OCI-LY7 (cell line): ENCODE measurements at regions not wholly inside any gene's neighbourhood (a gene's known extent, or its start where the extent isn't known, plus 50 kb on each side); places are given as distances from the start of the nearest gene placed in this dataset.

Experiments used
- BruUV-seq: library from RNA; stranded (reverse); fragments of 400-500 nt; replicated peaks from 2 replicates; lab custom pipeline; 2021; lab: Mats Ljungman, UMichigan
- CTCF ChIA-PET: fragments of 300-600 bp; sonication (Branson Sonifier 250); formaldehyde crosslinking; loops from one replicate; lab custom pipeline; 2022; ENCODE audit warnings: antibody characterized with exemption; ENCODE audit not compliant: unreplicated experiment; lab: Charles Lee
- POLR2A ChIA-PET: fragments of 300-600 bp; sonication (Branson Sonifier 250); formaldehyde crosslinking; loops from one replicate; lab custom pipeline; 2022; ENCODE audit warnings: antibody characterized with exemption; lab: Charles Lee
- DNase-seq: peaks from one replicate; pipeline ENCODE4 v3.0.0-alpha.2; 2015; ENCODE audit warnings: low spot score
- H2AFZ ChIP-seq: fragments of 200-600 bp; sonication (generic), shearing (Covaris generic); 2 replicates; pipeline ENCODE4 v1.6.1; 2014; ENCODE audit warnings: mild to moderate bottlenecking, antibody characterized with exemption, low read length, moderate library complexity
- H3K27ac ChIP-seq: fragments of 200-600 bp; sonication (generic); 2 replicates; pipeline ENCODE4 v1.5.1; 2014; ENCODE audit warnings: mixed run types, low read depth, mild to moderate bottlenecking, moderate library complexity, low read length, inconsistent platforms; ENCODE audit not compliant: poor library complexity, severe bottlenecking
- H3K36me3 ChIP-seq: fragments of 200-600 bp; sonication (generic); 2 replicates; pipeline ENCODE4 v1.6.1; 2014; ENCODE audit warnings: mild to moderate bottlenecking, antibody characterized with exemption, low read length, moderate library complexity, mixed read lengths; ENCODE audit not compliant: insufficient read depth
- H3K4me1 ChIP-seq: fragments of 200-600 bp; sonication (generic); 2 replicates; pipeline ENCODE4 v1.5.1; 2014; ENCODE audit warnings: mild to moderate bottlenecking, low read length; ENCODE audit not compliant: insufficient read depth, poor library complexity, severe bottlenecking
- H3K4me2 ChIP-seq: fragments of 200-600 bp; sonication (generic); 2 replicates; pipeline ENCODE4 v1.6.1; 2014; ENCODE audit warnings: mild to moderate bottlenecking, low read length
- H3K4me3 ChIP-seq: fragments of 200-600 bp; sonication (generic); 2 replicates; pipeline ENCODE4 v1.5.1; 2014; ENCODE audit warnings: mild to moderate bottlenecking, low read depth, low read length; ENCODE audit not compliant: poor library complexity, severe bottlenecking
- H3K79me2 ChIP-seq: fragments of 200-600 bp; sonication (generic); 2 replicates; pipeline ENCODE4 v1.6.1; 2016; ENCODE audit warnings: low read depth, mild to moderate bottlenecking, low read length, moderate library complexity, mixed read lengths; ENCODE audit not compliant: insufficient read depth
- H3K9me2 ChIP-seq: fragments of 200-600 bp; sonication (generic); 2 replicates; pipeline ENCODE4 v1.6.1; 2016; ENCODE audit warnings: mild to moderate bottlenecking, low read length, mixed read lengths; ENCODE audit not compliant: insufficient read depth
- H3K9me3 ChIP-seq: fragments of 200-600 bp; sonication (generic); 2 replicates; pipeline ENCODE4 v1.6.1; 2014; ENCODE audit warnings: mild to moderate bottlenecking, mixed run types, low read length, mixed read lengths
- H4K20me1 ChIP-seq: fragments of 200-600 bp; sonication (generic); 2 replicates; pipeline ENCODE4 v1.6.1; 2014; ENCODE audit warnings: mild to moderate bottlenecking, antibody characterized with exemption, low read length, moderate library complexity, mixed read lengths; ENCODE audit not compliant: insufficient read depth
- CTCF ChIP-seq: fragments of 200-600 bp; sonication (generic); conservative IDR thresholded peaks from 2 replicates; pipeline ENCODE4 v1.5.1; 2014; ENCODE audit warnings: mild to moderate bottlenecking, antibody characterized with exemption, low read length, moderate library complexity, mixed read lengths
- EZH2phosphoT487 ChIP-seq: fragments of 200-600 bp; sonication (generic); IDR thresholded peaks from 2 replicates; pipeline ENCODE4 v1.6.1; 2018; ENCODE audit warnings: low read depth, borderline replicate concordance, mild to moderate bottlenecking, mixed run types, antibody characterized with exemption, low read length, moderate library complexity, mixed read lengths
- intact Hi-C: fragments of 100-400 bp; cut with micrococcal nuclease; formaldehyde crosslinking; loops from one replicate; pipeline ENCODE4 v1.10.0; 2022; ENCODE audit not compliant: unreplicated experiment

- ChIA-PET CTCF (no interaction called here), POLR2A (no interaction called here)
- Histone ChIP-seq H3K4me1 (no peaks in the 10 kb centered on the region), H3K9me3 (no peaks in the 10 kb centered on the region), H3K27ac (no peak overlapping the region), H3K4me2 (no peak overlapping the region), H3K36me3 (no peaks in the 10 kb centered on the region), H3K79me2 (no peaks in the 10 kb centered on the region), H4K20me1 (no peaks in the 10 kb centered on the region), H3K9me2 (no peaks in the 10 kb centered on the region), H3K4me3 (no peak overlapping the region), H2AFZ (no peak overlapping the region)
- no TSS peak for BruUV-seq
- DNase-seq = no peak
- intact Hi-C loops = no loop called here
- no peak for TF ChIP-seq CTCF
- TF ChIP-seq EZH2phosphoT487 = no peak
Observed at GRCh38 chr2:16477648-16478047, 188.0 kb downstream of the CYRIA start.

DNA sequence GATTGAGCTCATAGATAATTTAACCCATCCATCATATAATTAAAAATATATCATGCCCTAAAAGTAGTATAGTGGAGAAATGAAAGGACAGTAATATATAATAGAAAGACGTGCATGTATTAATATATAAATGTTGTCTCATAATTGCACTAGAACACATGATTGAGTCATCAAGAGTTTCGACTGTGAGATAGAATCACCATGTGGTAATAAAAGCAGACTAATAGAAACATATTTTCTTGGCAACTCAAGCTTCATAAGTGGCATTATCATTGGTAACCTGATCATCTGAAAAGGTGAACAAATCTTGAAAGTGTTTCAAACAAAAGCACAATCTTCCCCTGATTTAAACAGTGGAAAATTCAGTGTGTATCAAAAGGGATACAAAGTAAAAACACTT, 188.8 kb downstream of the CYRIA start:
- no TSS peak for BruUV-seq
- Histone ChIP-seq H3K27ac (no peak overlapping the region), H2AFZ (no peak overlapping the region), H3K4me2 (no peak overlapping the region), H3K9me2 (no peaks in the 10 kb centered on the region), H3K4me3 (no peak overlapping the region), H3K9me3 (no peaks in the 10 kb centered on the region), H4K20me1 (no peaks in the 10 kb centered on the region), H3K79me2 (no peaks in the 10 kb centered on the region), H3K4me1 (no peaks in the 10 kb centered on the region), H3K36me3 (no peaks in the 10 kb centered on the region)
- TF ChIP-seq CTCF (no peak), EZH2phosphoT487 (no peak)
- intact Hi-C loops = no loop called here
- ChIA-PET POLR2A (no interaction called here), CTCF (no interaction called here)
- DNase-seq = no peak

GRCh38 chr2:16475986-16476567, 189.6 kb downstream of the CYRIA start:
- ChIA-PET POLR2A (no interaction called here), CTCF (no interaction called here)
- H3K9me3 ChIP-seq = no peaks in the 10 kb centered on the region
- no peak for TF ChIP-seq EZH2phosphoT487
- TF ChIP-seq CTCF = no peak
- BruUV-seq = no TSS peak
- H2AFZ ChIP-seq = no peak overlapping the region
- H3K4me2 ChIP-seq = no peak overlapping the region
- intact Hi-C loops = no loop called here
- no peaks in the 10 kb centered on the region for H4K20me1 ChIP-seq
- no peaks in the 10 kb centered on the region for H3K36me3 ChIP-seq
- no peaks in the 10 kb centered on the region for H3K9me2 ChIP-seq
- no peak overlapping the region for H3K4me3 ChIP-seq
- H3K79me2 ChIP-seq = no peaks in the 10 kb centered on the region
- no peaks in the 10 kb centered on the region for H3K4me1 ChIP-seq
- no peak overlapping the region for H3K27ac ChIP-seq
- no peak for DNase-seq
